K562 (cell line): ENCODE measurements at regions not wholly inside any gene's neighbourhood (a gene's known extent, or its start where the extent isn't known, plus 50 kb on each side); places are given as distances from the start of the nearest gene placed in this dataset.

Experiments
- ATAC-seq: fragments of 200-7000 bp; cut with Tn5 transposase; 3 replicates; pipeline ENCODE4 v1.9.1; 2020; ENCODE audit warnings: moderate library complexity
- BruUV-seq: library from RNA; stranded (reverse); fragments of 400-500 nt; replicated peaks from 2 replicates; lab custom pipeline; 2021; lab: Mats Ljungman, UMichigan
- CTCF ChIA-PET: fragments of 300-600 bp; formaldehyde crosslinking; extraction: SDS; loops from one replicate; lab custom pipeline; 2021; ENCODE audit warnings: low intra/inter-chr PET ratio; lab: Yijun Ruan, JAX
- POLR2A ChIA-PET: fragments of 300-600, 350-650 bp; sonication (Branson Sonifier 250); formaldehyde crosslinking; extraction: SDS; loops from one replicate; lab custom pipeline; 2021; ENCODE audit warnings: antibody characterized with exemption, inconsistent platforms; lab: Yijun Ruan, JAX
- DNase-seq, 4 experiments: peaks; one replicate each; pipeline versions ENCODE4 v3.0.0 to v3.0.0-alpha.2; 2011 to 2018; ENCODE audit warnings: low spot score in 3 of 4, mixed read lengths in 3 of 4; ENCODE audit errors: extremely low read depth in 1 of 4
- FAIRE-seq: peaks from 2 replicates; lab custom pipeline; 2011; peaks lifted over from hg19 to GRCh38; lab: Jason Lieb, UNC
- H2AFZ ChIP-seq: 2 replicates; pipeline ENCODE4 v1.6.0; 2011; ENCODE audit warnings: low read depth, low read length, control low read depth, inconsistent platforms
- H3K27ac ChIP-seq: fragments of 200-600 bp; 3 replicates; pipeline ENCODE4 v1.8.0; 2011; ENCODE audit warnings: low read depth, mild to moderate bottlenecking, control low read depth, inconsistent platforms, low read length, moderate library complexity, mixed read lengths; ENCODE audit errors: extremely low read depth
- H3K27me3 ChIP-seq, 2 experiments: fragments of 300-600 bp in 1 of 2; 2 replicates in 1 of 2; 3 replicates in 1 of 2; pipeline versions ENCODE4 v1.6.0 to v1.8.0; 2011; ENCODE audit warnings: inconsistent platforms in 2 of 2, low read length in 2 of 2, mild to moderate bottlenecking in 1 of 2, mixed read lengths in 1 of 2, moderate library complexity in 1 of 2; ENCODE audit not compliant: control insufficient read depth in 2 of 2, insufficient read depth in 2 of 2
- H3K36me3 ChIP-seq: fragments of 300-600 bp; 3 replicates; pipeline ENCODE4 v1.8.0; 2011; ENCODE audit warnings: mild to moderate bottlenecking, low read length, inconsistent platforms; ENCODE audit not compliant: control insufficient read depth, insufficient read depth
- H3K4me1 ChIP-seq, 2 experiments: fragments of 200-600 bp in 1 of 2; replicated peaks in 1 of 2; 2 replicates in 1 of 2; 3 replicates in 1 of 2; pipeline versions ENCODE4 v1.5.1 to v1.8.0; 2011; ENCODE audit warnings: inconsistent platforms in 2 of 2, low read length in 2 of 2, mild to moderate bottlenecking in 1 of 2, mixed read lengths in 1 of 2, moderate library complexity in 1 of 2; ENCODE audit not compliant: control insufficient read depth in 2 of 2, insufficient read depth in 2 of 2
- H3K4me2 ChIP-seq: 2 replicates; pipeline ENCODE4 v1.6.1; 2011; ENCODE audit warnings: low read length, control low read depth, inconsistent platforms, mixed read lengths; ENCODE audit not compliant: insufficient read depth
- H3K4me3 ChIP-seq: fragments of 200-600 bp; sonication (generic), shearing (Covaris generic); 2 replicates; pipeline ENCODE4 v1.5.1; 2016; ENCODE audit warnings: control low read depth, inconsistent platforms
- H3K79me2 ChIP-seq: fragments of 200-600 bp; 3 replicates; pipeline ENCODE4 v1.8.0; 2011; ENCODE audit warnings: low read length, inconsistent platforms; ENCODE audit not compliant: control insufficient read depth, insufficient read depth
- H3K9ac ChIP-seq, 2 experiments: 2 replicates each; pipeline versions ENCODE4 v1.6.0 to v1.6.1; 2011; ENCODE audit warnings: low read depth in 2 of 2, low read length in 2 of 2, control low read depth in 1 of 2, inconsistent platforms in 1 of 2, mild to moderate bottlenecking in 1 of 2, mixed read lengths in 1 of 2; ENCODE audit not compliant: insufficient read depth in 1 of 2
- H3K9me1 ChIP-seq: one replicate; pipeline ENCODE4 v1.6.0; 2011; ENCODE audit warnings: inconsistent platforms, mild to moderate bottlenecking, low read length, moderate library complexity; ENCODE audit not compliant: control insufficient read depth, insufficient read depth
- H3K9me3 ChIP-seq: replicated peaks from 2 replicates; pipeline ENCODE4 v1.5.1; 2011; ENCODE audit warnings: low read depth, low read length, inconsistent platforms; ENCODE audit not compliant: control insufficient read depth, insufficient read depth
- H4K20me1 ChIP-seq: replicated peaks from 2 replicates; pipeline ENCODE4 v1.6.1; 2011; ENCODE audit warnings: low read length, inconsistent platforms, mixed read lengths; ENCODE audit not compliant: control insufficient read depth, insufficient read depth
- CHCHD3 ChIP-seq: fragments of 250-450 bp; sonication (Bioruptor Pico); IDR thresholded peaks from 2 replicates; pipeline ENCODE4 v2.1.2; 2022; ENCODE audit warnings: mild to moderate bottlenecking
- CTCFL ChIP-seq: IDR thresholded peaks from 2 replicates; pipeline ENCODE4 v1.6.1; 2011; ENCODE audit warnings: borderline replicate concordance, low read depth, mild to moderate bottlenecking, moderate library complexity, low read length; ENCODE audit not compliant: insufficient read depth, poor library complexity, severe bottlenecking
- DACH1 ChIP-seq: fragments of 450-650 bp; IDR thresholded peaks from 2 replicates; pipeline ENCODE4 v1.6.1; 2018; ENCODE audit not compliant: partially characterized antibody
- ETV5 ChIP-seq: sonication (generic); formaldehyde crosslinking; IDR thresholded peaks from 2 replicates; pipeline ENCODE4 v1.4.0; 2020; ENCODE audit warnings: low read depth, mild to moderate bottlenecking, missing genetic modification reagents
- HDAC6 ChIP-seq: IDR thresholded peaks from 2 replicates; pipeline ENCODE4 v1.6.1; 2012; ENCODE audit warnings: low read depth, mild to moderate bottlenecking, control low read depth, inconsistent platforms, low read length, moderate library complexity
- IRF1 ChIP-seq: sonication (generic); formaldehyde crosslinking; IDR thresholded peaks from 2 replicates; pipeline ENCODE4 v1.8.0; 2022; ENCODE audit warnings: missing genetic modification reagents, mild to moderate bottlenecking, borderline replicate concordance
- KLF10 ChIP-seq: fragments of 250-450 bp; sonication (Bioruptor Pico); IDR thresholded peaks from 2 replicates; pipeline ENCODE4 v1.6.1; 2021; ENCODE audit warnings: matching md5 sums
- MAFG ChIP-seq: fragments of 450-650 bp; conservative IDR thresholded peaks from 2 replicates; pipeline ENCODE4 v1.6.1; 2016; ENCODE audit warnings: missing genetic modification characterization, missing compliant biosample characterization
- MEF2A ChIP-seq: IDR thresholded peaks from 2 replicates; pipeline ENCODE4 v1.6.1; 2011; ENCODE audit warnings: low read depth, mild to moderate bottlenecking, low read length, moderate library complexity; ENCODE audit not compliant: control insufficient read depth
- NCOR1 ChIP-seq: fragments of 450-650 bp; IDR thresholded peaks from 2 replicates; pipeline ENCODE4 v1.6.1; 2016; ENCODE audit warnings: mild to moderate bottlenecking, moderate library complexity
- NKRF ChIP-seq: fragments of 450-650 bp; IDR thresholded peaks from 2 replicates; pipeline ENCODE4 v1.6.1; 2016; ENCODE audit warnings: borderline replicate concordance
- POLR2G ChIP-seq: fragments of 200-400 bp; formaldehyde crosslinking; IDR thresholded peaks from 2 replicates; pipeline ENCODE4 v1.6.1; 2017; ENCODE audit warnings: low read depth, mild to moderate bottlenecking, antibody characterized with exemption, low read length, moderate library complexity
- PRPF4 ChIP-seq: fragments of 200-400 bp; formaldehyde crosslinking; IDR thresholded peaks from one replicate; pipeline ENCODE4 v1.6.1; 2017; ENCODE audit warnings: low read length, low read depth, mild to moderate bottlenecking; ENCODE audit not compliant: insufficient read depth, poor library complexity, severe bottlenecking
- RFX7 ChIP-seq: fragments of 250-450 bp; sonication (Bioruptor Pico); IDR thresholded peaks from 2 replicates; pipeline ENCODE4 v1.5.1; 2021; ENCODE audit warnings: mild to moderate bottlenecking
- SUPT5H ChIP-seq: fragments of 450-650 bp; IDR thresholded peaks from 2 replicates; pipeline ENCODE4 v1.6.1; 2016
- TOE1 ChIP-seq, 2 experiments: fragments of 450-650 bp in 1 of 2; sonication (generic) in 1 of 2; formaldehyde crosslinking in 1 of 2; IDR thresholded peaks; 2 replicates each; pipeline versions ENCODE4 v1.7.1 to v1.8.0; 2016 to 2022; ENCODE audit warnings: borderline replicate concordance in 2 of 2, mild to moderate bottlenecking in 2 of 2, antibody characterized with exemption in 1 of 2, inconsistent platforms in 1 of 2, low read depth in 1 of 2, missing genetic modification reagents in 1 of 2, moderate library complexity in 1 of 2
- ZBTB1 ChIP-seq: sonication (generic); formaldehyde crosslinking; IDR thresholded peaks from 2 replicates; pipeline ENCODE4 v1.8.1; 2023; ENCODE audit warnings: missing genetic modification reagents, low read depth, mild to moderate bottlenecking, borderline replicate concordance
- ZNF586 ChIP-seq: fragments of 450-650 bp; formaldehyde crosslinking; conservative IDR thresholded peaks from 2 replicates; pipeline ENCODE4 v1.4.0; 2020; ENCODE audit warnings: mild to moderate bottlenecking, moderate library complexity
- WGBS: fragments of 100-300 bp; shearing (Covaris generic); methylation state at CpG from one replicate; pipeline ENCODE4 v1.1.6; 2016; ENCODE audit warnings: low coverage, mixed read lengths; ENCODE audit not compliant: insufficient coverage; ENCODE audit errors: missing lambda C conversion rate; 5-methylcytosine and 5-hydroxymethylcytosine counted together
- in situ Hi-C: fragments of 300-500 bp; cut with MboI; formaldehyde crosslinking; loops from 4 replicates; pipeline ENCODE4 v1.15.0; 2018; ENCODE audit warnings: inconsistent platforms, mixed read lengths
- intact Hi-C: fragments of 100-400 bp; cut with micrococcal nuclease; formaldehyde crosslinking; loops from 2 replicates; pipeline ENCODE4 v1.14.2; 2022

- WGBS: 0% methylated on average over 2 of the region's 2 CpGs
- FAIRE-seq: no peak
- Histone ChIP-seq H3K4me1 (no peaks in the 10 kb centered on the region), H3K4me3 (no peak overlapping the region), H3K4me2 (no peak overlapping the region), H3K9me1 (no peaks in the 10 kb centered on the region), H2AFZ (no peak overlapping the region), H3K9me3 (no peaks in the 10 kb centered on the region), H3K9ac (no peak overlapping the region), H3K36me3 (no peaks in the 10 kb centered on the region), H4K20me1 (no peaks in the 10 kb centered on the region), H3K27me3 (no peaks in the 10 kb centered on the region), H3K27ac (no peak overlapping the region), H3K79me2 (no peaks in the 10 kb centered on the region)
- no TSS peak for BruUV-seq
- POLR2A ChIA-PET: no interaction called here
- CTCF ChIA-PET: no interaction called here
- in situ Hi-C loops: no loop called here
- intact Hi-C loops: no loop called here
- no peak for ATAC-seq
- no peak for DNase-seq
- TF ChIP-seq PRPF4 (no peak), SUPT5H (no peak), HDAC6 (no peak), POLR2G (no peak), CHCHD3 (CRISPR knock-in tag) (no peak), ZBTB1 (CRISPR knock-in tag) (no peak), ZNF586 (CRISPR knock-in tag) (no peak), MEF2A (no peak), IRF1 (CRISPR knock-in tag) (no peak), DACH1 (no peak), TOE1 (IDR thresholded peaks at IDR 0.05; ENCODE audit: borderline replicate concordance) (no peak), TOE1 (CRISPR knock-in tag; IDR thresholded peaks at IDR 0.05; ENCODE audit: borderline replicate concordance, low read depth) (no peak), KLF10 (CRISPR knock-in tag) (no peak), ETV5 (no peak), RFX7 (no peak), NCOR1 (no peak), NKRF (no peak), CTCFL (no peak), MAFG (tag) (no peak)
Measured at GRCh38 chr2:116585669-116586327, 1228.7 kb upstream of the DDX18 start.
